AG20443 (cell line): ENCODE measurements at regions not wholly inside any gene's neighbourhood (a gene's known extent, or its start where the extent isn't known, plus 50 kb on each side); places are given as distances from the start of the nearest gene placed in this dataset.

ENCODE experiments used
- DNase-seq: peaks from one replicate; pipeline ENCODE4 v3.0.0; 2012; ENCODE audit warnings: low spot score, mixed read lengths

- DNase-seq, result no peak
Measured at GRCh38 chr16:86683441-86684194, 105.3 kb downstream of the FOXL1 start.

- DNase-seq, result no peak
Measured at GRCh38 chr16:86685076-86685475, 106.7 kb downstream of the FOXL1 start.

GRCh38 chr16:86690970-86691369, 112.6 kb downstream of the FOXL1 start:
- no peak for DNase-seq

- no peak for DNase-seq
Measured at GRCh38 chr16:86692426-86692825, 114.1 kb downstream of the FOXL1 start.

- DNase-seq, result no peak
Measured at GRCh38 chr16:86693033-86693432, 114.7 kb downstream of the FOXL1 start.

GRCh38 chr16:86697715-86698114, 119.4 kb downstream of the FOXL1 start:
- no peak for DNase-seq

- DNase-seq, result no peak
Measured at GRCh38 chr16:86700046-86700945, 121.9 kb downstream of the FOXL1 start.

GRCh38 chr16:86701286-86701975, 123.1 kb downstream of the FOXL1 start:
- DNase-seq, result no peak

GRCh38 chr16:86702824-86703588, 124.7 kb downstream of the FOXL1 start:
- DNase-seq, result no peak

- no peak for DNase-seq
Measured at GRCh38 chr16:86704516-86704915, 126.2 kb downstream of the FOXL1 start.

- DNase-seq, result no peak
Measured at GRCh38 chr16:86706726-86707125, 128.4 kb downstream of the FOXL1 start.

- DNase-seq, result no peak
Measured at GRCh38 chr16:86707171-86707570, 128.8 kb downstream of the FOXL1 start.

- no peak for DNase-seq
Measured at GRCh38 chr16:86707581-86707980, 129.2 kb downstream of the FOXL1 start.

GRCh38 chr16:86708431-86708830, 130.1 kb downstream of the FOXL1 start:
- no peak for DNase-seq

- no peak for DNase-seq
Measured at GRCh38 chr16:86709103-86709502, 130.8 kb downstream of the FOXL1 start.

GRCh38 chr16:86709902-86710601, 131.7 kb downstream of the FOXL1 start:
- DNase-seq, result no peak

- DNase-seq, result no peak
Measured at GRCh38 chr16:86710602-86710950, 132.2 kb downstream of the FOXL1 start.

- DNase-seq, result no peak
Measured at GRCh38 chr16:86712158-86713009, 134.0 kb downstream of the FOXL1 start.

- no peak for DNase-seq
Measured at GRCh38 chr16:86713021-86713631, 134.8 kb downstream of the FOXL1 start.

- DNase-seq, result peak; percentile 35
Measured at GRCh38 chr16:86714166-86714565, 135.8 kb downstream of the FOXL1 start.
